GM10266 (cell line): ENCODE measurements at regions not wholly inside any gene's neighbourhood (a gene's known extent, or its start where the extent isn't known, plus 50 kb on each side); places are given as distances from the start of the nearest gene placed in this dataset.
"Not testable (repeated sequence)": the region's sequence is repeated elsewhere in the genome, so short reads cannot be mapped to it uniquely, and the experiment has no call there.

Experiments
- DNase-seq: peaks from one replicate; pipeline ENCODE4 v3.0.0; 2012; ENCODE audit errors: extremely low spot score
- CTCF ChIP-seq: IDR thresholded peaks from 2 replicates; pipeline ENCODE4 v1.5.1; 2012; ENCODE audit warnings: mild to moderate bottlenecking, low read depth; ENCODE audit not compliant: control insufficient read depth, insufficient read depth; ENCODE audit errors: missing control alignments

DNA sequence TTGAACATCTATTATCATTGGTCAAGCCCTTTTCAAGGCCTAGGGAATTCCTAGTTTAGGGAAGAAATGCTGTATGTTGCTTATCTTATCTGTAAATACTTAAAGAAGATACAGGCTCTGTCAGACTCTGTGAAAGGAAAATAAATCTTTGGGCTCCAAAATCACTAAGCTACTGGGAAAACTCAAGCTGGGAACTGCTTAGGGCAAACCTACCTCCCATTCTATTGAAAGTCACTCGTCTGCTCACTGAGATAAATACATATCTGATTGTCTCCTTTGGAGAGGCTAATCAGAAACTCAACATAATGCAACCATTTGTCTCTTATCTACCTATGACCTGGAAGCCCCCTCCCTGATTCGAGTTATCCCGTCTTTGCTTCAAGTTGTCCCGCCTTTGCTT, 108.6 kb upstream of the NDST4 start:
- no peak for TF ChIP-seq CTCF
- no peak for DNase-seq

GRCh38 chr4:115219862-115220261, 106.4 kb upstream of the NDST4 start:
- TF ChIP-seq CTCF: no peak
- DNase-seq: no peak

- no peak for DNase-seq
- TF ChIP-seq CTCF: no peak
Observed at GRCh38 chr4:115219315-115219860, 106.0 kb upstream of the NDST4 start.

DNA sequence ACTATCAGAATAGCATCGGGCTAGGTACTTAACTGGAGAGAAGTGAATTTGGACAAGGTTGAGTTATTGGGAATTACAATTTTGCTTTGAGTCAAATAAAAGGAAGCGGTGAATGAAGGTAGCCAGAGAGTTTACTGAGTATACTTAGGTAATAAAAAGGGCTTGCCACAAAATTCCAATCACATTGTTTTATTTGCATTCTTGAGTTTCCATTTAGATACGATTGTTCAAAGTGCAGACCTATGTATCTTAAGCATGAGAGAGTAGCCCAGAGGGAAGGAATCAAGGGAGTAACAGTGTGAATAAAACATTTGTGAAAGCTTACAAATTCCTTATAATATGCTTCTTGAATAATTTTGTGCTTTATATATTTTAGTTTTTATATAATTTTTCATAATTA, 102.5 kb upstream of the NDST4 start:
- no peak for DNase-seq

GRCh38 chr4:115213716-115214115, 100.3 kb upstream of the NDST4 start:
- TF ChIP-seq CTCF: no peak
- DNase-seq: no peak

More for the DNA sequence above, 102.5 kb upstream of the NDST4 start:
- TF ChIP-seq CTCF: no peak

- DNase-seq: no peak
- no peak for TF ChIP-seq CTCF
Observed at GRCh38 chr4:115201042-115201330, 87.6 kb upstream of the NDST4 start.

DNA sequence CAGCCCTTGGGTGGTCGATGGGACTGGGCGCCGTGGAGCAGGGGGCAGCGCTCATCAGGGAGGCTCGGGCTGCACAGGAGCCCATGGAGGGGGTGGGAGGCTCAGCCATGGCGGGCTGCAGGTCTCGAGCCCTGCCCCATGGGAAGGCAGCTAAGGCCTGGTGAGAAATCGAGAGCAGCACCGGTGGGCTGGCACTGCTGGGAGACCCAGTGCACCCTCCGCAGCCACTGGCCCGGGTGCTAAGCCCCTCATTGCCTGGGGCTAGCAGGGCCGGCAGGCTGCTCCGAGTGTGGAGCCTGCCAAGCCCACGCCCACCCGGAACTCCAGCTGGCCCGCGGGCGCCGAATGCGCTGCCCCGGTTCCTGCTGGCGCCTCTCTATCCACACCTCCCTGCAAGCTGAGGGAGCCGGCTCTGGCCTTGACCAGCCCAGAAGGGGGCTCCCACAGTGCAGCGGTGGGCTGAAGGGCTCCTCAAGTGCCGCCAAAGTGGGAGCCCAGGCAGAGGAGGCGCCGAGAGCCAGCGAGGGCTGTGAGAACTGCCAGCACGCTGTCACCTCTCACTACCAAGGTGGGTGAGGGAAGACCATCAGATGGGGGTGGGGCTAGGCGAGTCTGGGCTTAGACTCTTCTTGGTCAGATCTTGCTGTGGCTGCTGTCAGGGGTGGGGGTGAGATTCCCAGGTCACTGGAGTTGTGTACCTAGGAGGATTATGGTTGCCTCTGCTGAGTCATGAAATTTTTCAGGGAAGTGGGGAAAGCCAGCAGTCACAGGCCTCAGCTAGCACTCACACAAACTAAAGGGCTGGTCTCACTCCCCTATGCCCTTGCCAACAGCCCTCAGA, 87.0 kb upstream of the NDST4 start:
- DNase-seq: not testable (repeated sequence)

GRCh38 chr4:115194612-115195011, 81.2 kb upstream of the NDST4 start:
- DNase-seq: not testable (repeated sequence)
